ENCODE measurements at regions not wholly inside any gene's neighbourhood (a gene's known extent, or its start where the extent isn't known, plus 50 kb on each side); places are given as distances from the start of the nearest gene placed in this dataset.

GRCh38 chr9:99622679-99623078, 199.0 kb upstream of the NR4A3 start:
- no peak for DNase-seq
- Mint-ChIP-seq H3K36me3 (ENCODE audit: low read depth) (no peaks in the 10 kb centered on the region), H3K27ac (no peak overlapping the region), H3K9me3 (no peaks in the 10 kb centered on the region), H3K4me3 (no peak overlapping the region), H3K4me1 (no peaks in the 10 kb centered on the region), H3K27me3 (peaks cover 2% of the 10 kb centered on the region)
- ChIA-PET POLR2A (no interaction called here), CTCF (no interaction called here)

GRCh38 chr9:99623780-99624364, 197.8 kb upstream of the NR4A3 start:
- Mint-ChIP-seq H3K27me3 (peaks cover 2% of the 10 kb centered on the region), H3K9me3 (no peaks in the 10 kb centered on the region), H3K4me3 (no peak overlapping the region), H3K36me3 (ENCODE audit: low read depth) (no peaks in the 10 kb centered on the region), H3K4me1 (no peaks in the 10 kb centered on the region), H3K27ac (no peak overlapping the region)
- DNase-seq, result no peak
- ChIA-PET CTCF (no interaction called here), POLR2A (no interaction called here)

- Mint-ChIP-seq H3K9me3 (no peaks in the 10 kb centered on the region), H3K27ac (no peak overlapping the region), H3K27me3 (peaks cover 2% of the 10 kb centered on the region), H3K36me3 (ENCODE audit: low read depth) (no peaks in the 10 kb centered on the region), H3K4me1 (no peaks in the 10 kb centered on the region), H3K4me3 (no peak overlapping the region)
- ChIA-PET CTCF (no interaction called here), POLR2A (no interaction called here)
- no peak for DNase-seq
Measured at GRCh38 chr9:99624499-99625233, 197.0 kb upstream of the NR4A3 start.

- H3K4me1 Mint-ChIP-seq, result no peaks in the 10 kb centered on the region
- CTCF ChIA-PET, result no interaction called here
- H3K9me3 Mint-ChIP-seq, result no peaks in the 10 kb centered on the region
- H3K4me3 Mint-ChIP-seq, result no peak overlapping the region
- no peak overlapping the region for H3K27ac Mint-ChIP-seq
- H3K36me3 Mint-ChIP-seq (ENCODE audit: low read depth), result no peaks in the 10 kb centered on the region
- POLR2A ChIA-PET, result no interaction called here
- DNase-seq, result no peak
- H3K27me3 Mint-ChIP-seq, result no peaks in the 10 kb centered on the region
Measured at GRCh38 chr9:99626426-99626825, 195.3 kb upstream of the NR4A3 start.

- Mint-ChIP-seq H3K27ac (no peak overlapping the region), H3K27me3 (no peaks in the 10 kb centered on the region), H3K4me3 (no peak overlapping the region), H3K36me3 (ENCODE audit: low read depth) (no peaks in the 10 kb centered on the region), H3K9me3 (no peaks in the 10 kb centered on the region), H3K4me1 (no peaks in the 10 kb centered on the region)
- CTCF ChIA-PET, result interaction anchor here (1.3 kb wide), 1 partner anchor 8 kb away, joined by 3 read pairs; no protein-coding TSS in a partner anchor
- POLR2A ChIA-PET, result no interaction called here
- no peak for DNase-seq
Measured at GRCh38 chr9:99628285-99628684, 193.4 kb upstream of the NR4A3 start.

GRCh38 chr9:99628849-99629620, 192.7 kb upstream of the NR4A3 start:
- H3K27ac Mint-ChIP-seq, result no peak overlapping the region
- no peaks in the 10 kb centered on the region for H3K9me3 Mint-ChIP-seq
- peaks cover under 1% of the 10 kb centered on the region for H3K27me3 Mint-ChIP-seq
- no peaks in the 10 kb centered on the region for H3K4me1 Mint-ChIP-seq
- DNase-seq, result no peak
- ChIA-PET CTCF (interaction anchor here (0.6 to 1.3 kb wide), 2 partner anchors 9 to 142 kb away, joined by 3 to 4 read pairs; no protein-coding TSS in a partner anchor), POLR2A (no interaction called here)
- H3K36me3 Mint-ChIP-seq (ENCODE audit: low read depth), result no peaks in the 10 kb centered on the region
- no peak overlapping the region for H3K4me3 Mint-ChIP-seq

GRCh38 chr9:99632349-99633038, 189.2 kb upstream of the NR4A3 start:
- Mint-ChIP-seq H3K27me3 (peaks cover 4% of the 10 kb centered on the region), H3K4me3 (no peak overlapping the region), H3K4me1 (no peaks in the 10 kb centered on the region), H3K36me3 (ENCODE audit: low read depth) (no peaks in the 10 kb centered on the region), H3K27ac (no peak overlapping the region), H3K9me3 (no peaks in the 10 kb centered on the region)
- CTCF ChIA-PET, result no interaction called here
- no peak for DNase-seq
- POLR2A ChIA-PET, result no interaction called here

- H3K4me3 Mint-ChIP-seq, result no peak overlapping the region
- peaks cover 4% of the 10 kb centered on the region for H3K27me3 Mint-ChIP-seq
- POLR2A ChIA-PET, result no interaction called here
Measured at GRCh38 chr9:99633265-99633664, 188.4 kb upstream of the NR4A3 start.

GRCh38 chr9:99634186-99634585, 187.5 kb upstream of the NR4A3 start:
- Mint-ChIP-seq H3K27me3 (peaks cover 4% of the 10 kb centered on the region), H3K9me3 (no peaks in the 10 kb centered on the region), H3K4me3 (no peak overlapping the region), H3K27ac (no peak overlapping the region), H3K36me3 (ENCODE audit: low read depth) (no peaks in the 10 kb centered on the region), H3K4me1 (no peaks in the 10 kb centered on the region)
- ChIA-PET CTCF (no interaction called here), POLR2A (no interaction called here)
- no peak for DNase-seq

More at GRCh38 chr9:99633265-99633664, 188.4 kb upstream of the NR4A3 start:
- Mint-ChIP-seq H3K27ac (no peak overlapping the region), H3K9me3 (no peaks in the 10 kb centered on the region), H3K36me3 (ENCODE audit: low read depth) (no peaks in the 10 kb centered on the region), H3K4me1 (no peaks in the 10 kb centered on the region)
- no peak for DNase-seq
- CTCF ChIA-PET, result no interaction called here

- no peaks in the 10 kb centered on the region for H3K4me1 Mint-ChIP-seq
- CTCF ChIA-PET, result no interaction called here
- no peak overlapping the region for H3K27ac Mint-ChIP-seq
- peaks cover 4% of the 10 kb centered on the region for H3K27me3 Mint-ChIP-seq
- no peak overlapping the region for H3K4me3 Mint-ChIP-seq
- H3K36me3 Mint-ChIP-seq (ENCODE audit: low read depth), result no peaks in the 10 kb centered on the region
- no peak for DNase-seq
- H3K9me3 Mint-ChIP-seq, result no peaks in the 10 kb centered on the region
- POLR2A ChIA-PET, result no interaction called here
Measured at GRCh38 chr9:99635032-99635431, 186.7 kb upstream of the NR4A3 start.

- no peaks in the 10 kb centered on the region for H3K36me3 Mint-ChIP-seq (ENCODE audit: low read depth)
- ChIA-PET POLR2A (no interaction called here), CTCF (no interaction called here)
- no peak overlapping the region for H3K27ac Mint-ChIP-seq
- no peak overlapping the region for H3K4me3 Mint-ChIP-seq
- DNase-seq, result no peak
- peaks cover 5% of the 10 kb centered on the region for H3K27me3 Mint-ChIP-seq
- H3K4me1 Mint-ChIP-seq, result no peaks in the 10 kb centered on the region
- H3K9me3 Mint-ChIP-seq, result peaks cover 2% of the 10 kb centered on the region
Measured at GRCh38 chr9:99637641-99638040, 184.0 kb upstream of the NR4A3 start.

- ChIA-PET CTCF (no interaction called here), POLR2A (no interaction called here)
- Mint-ChIP-seq H3K4me3 (no peak overlapping the region), H3K4me1 (no peaks in the 10 kb centered on the region), H3K9me3 (peaks cover 2% of the 10 kb centered on the region), H3K27me3 (peaks cover 7% of the 10 kb centered on the region), H3K27ac (no peak overlapping the region), H3K36me3 (ENCODE audit: low read depth) (no peaks in the 10 kb centered on the region)
- DNase-seq, result no peak
Measured at GRCh38 chr9:99638971-99639370, 182.7 kb upstream of the NR4A3 start.

- DNase-seq, result no peak
- Mint-ChIP-seq H3K4me1 (no peaks in the 10 kb centered on the region), H3K27me3 (peaks cover 16% of the 10 kb centered on the region), H3K9me3 (peaks cover 2% of the 10 kb centered on the region), H3K27ac (no peak overlapping the region), H3K36me3 (ENCODE audit: low read depth) (peaks cover 1% of the 10 kb centered on the region), H3K4me3 (no peak overlapping the region)
- ChIA-PET POLR2A (no interaction called here), CTCF (no interaction called here)
Measured at GRCh38 chr9:99647604-99648003, 174.1 kb upstream of the NR4A3 start.

Data from activated CD4-positive, alpha-beta T cell treated with anti-CD3 and anti-CD28 coated beads, Interleukin-2, amount 10 ng/mL, durations not matched to agents 7 days and 5 days (primary cell).